Right cardiac atrium (tissue), 5 donors: ENCODE measurements at regions not wholly inside any gene's neighbourhood (a gene's known extent, or its start where the extent isn't known, plus 50 kb on each side); places are given as distances from the start of the nearest gene placed in this dataset.

Experiments
- ATAC-seq, 2 donors: fragments of 200-7000 bp; cut with Tn5 transposase; one replicate each; pipeline versions ENCODE4 v1.8.0 to v1.9.1; 2020; ENCODE audit warnings: moderate library complexity in 2 of 2, mild to moderate bottlenecking in 1 of 2
- DNase-seq, 3 donors: peaks; one replicate each; pipeline ENCODE4 v3.0.0-alpha.2; 2020
- H3K27ac ChIP-seq: one replicate; pipeline ENCODE4 v1.5.1; 2013; ENCODE audit warnings: mild to moderate bottlenecking, low read length, control low read depth, moderate library complexity
- H3K27me3 ChIP-seq: one replicate; pipeline ENCODE4 v1.6.1; 2013; ENCODE audit not compliant: control insufficient read depth, insufficient read depth
- H3K4me1 ChIP-seq: one replicate; pipeline ENCODE4 v1.6.1; 2013; ENCODE audit warnings: low read length; ENCODE audit not compliant: control insufficient read depth, insufficient read depth
- H3K4me3 ChIP-seq: one replicate; pipeline ENCODE4 v1.5.1; 2013; ENCODE audit warnings: low read length, control low read depth
- H3K9me3 ChIP-seq: one replicate; pipeline ENCODE4 v1.6.1; 2013; ENCODE audit warnings: low read length; ENCODE audit not compliant: control insufficient read depth
- WGBS: extraction: QIAGEN DNeasy Blood & Tissue Kit; methylation state at CpG from one replicate; pipeline ENCODE4 v1.1.7; 2013; 5-methylcytosine and 5-hydroxymethylcytosine counted together
- intact Hi-C, 4 donors: fragments of 100-400 bp; cut with DNase I; formaldehyde crosslinking; loops; one replicate each; pipeline versions ENCODE4 v1.11.0 to v1.14.0; 2022 to 2023
- donor health status: healthy with polysubstance abuse.
- donor health status: DM: no; HTN: yes; CAD: no.
- donor health status: DM: no; HTN: no; CAD: no.
- donor health status: DM: no; HTN: yes; CAD: no; lungs with severe emphysema.
- donor health status: DM: yes; HTN: yes; CAD: no.

DNA sequence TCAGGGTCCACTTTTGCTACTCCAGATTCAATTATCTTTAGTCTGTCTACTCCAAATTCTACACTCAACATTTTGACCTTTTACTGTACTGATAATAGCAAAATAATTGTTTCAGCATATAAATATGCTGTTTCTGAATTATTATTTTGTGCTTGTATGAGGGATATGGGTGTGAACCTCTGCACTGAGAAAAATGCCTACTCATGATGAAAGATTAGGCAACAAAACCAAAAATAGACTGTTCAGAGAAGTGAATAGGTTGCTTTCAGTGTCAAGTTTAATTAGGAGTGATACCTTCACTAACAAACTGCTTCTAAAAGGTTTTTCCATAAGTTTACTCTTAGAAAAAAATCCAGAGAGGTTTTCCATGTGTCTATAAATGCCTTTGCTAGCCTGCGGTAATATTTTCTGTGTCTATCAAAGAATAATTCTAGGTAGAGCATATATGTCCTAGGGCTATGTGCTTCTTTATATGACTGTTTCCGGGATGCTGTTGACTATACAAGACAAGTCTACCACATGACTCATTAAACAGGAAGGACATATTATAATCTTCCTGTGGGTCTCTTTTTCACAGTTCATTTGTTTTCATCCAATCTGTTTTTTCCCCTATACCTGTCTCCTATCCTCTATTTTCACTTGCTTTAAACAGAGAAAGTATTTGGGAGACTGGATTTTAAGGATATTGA is 218.5 kb upstream of the TTC14 start:
- ATAC-seq = no peak
- WGBS = 86% methylated on average over 2 of the region's 2 CpGs
- Histone ChIP-seq H3K4me1 (no peaks in the 10 kb centered on the region), H3K9me3 (no peaks in the 10 kb centered on the region), H3K27me3 (no peaks in the 10 kb centered on the region), H3K27ac (no peak overlapping the region), H3K4me3 (no peak overlapping the region)
- no peak for DNase-seq
- intact Hi-C loops = no loop called here

DNA sequence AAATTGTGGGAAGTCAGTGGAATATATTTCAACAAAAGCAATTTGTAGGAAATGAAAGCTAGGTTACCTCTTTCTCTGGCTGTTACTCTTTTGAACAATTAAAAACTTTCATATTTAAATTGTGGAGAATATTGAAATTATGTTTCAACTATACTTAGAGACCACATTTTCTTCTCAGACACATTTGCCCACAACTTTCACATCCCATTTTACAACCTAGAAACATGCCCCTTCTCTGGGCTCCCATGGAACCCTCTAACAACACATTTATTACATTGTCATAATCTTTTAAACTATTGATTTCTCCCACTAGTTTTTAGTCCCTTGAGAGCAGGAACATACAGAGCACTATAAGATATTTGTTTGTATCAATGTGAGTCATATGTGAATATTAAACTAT is 211.7 kb upstream of the TTC14 start:
- Histone ChIP-seq H3K27ac (no peak overlapping the region), H3K4me3 (no peak overlapping the region), H3K4me1 (no peaks in the 10 kb centered on the region), H3K9me3 (no peaks in the 10 kb centered on the region), H3K27me3 (no peaks in the 10 kb centered on the region)
- intact Hi-C loops = no loop called here
- ATAC-seq (no peak), DNase-seq (no peak)

DNA sequence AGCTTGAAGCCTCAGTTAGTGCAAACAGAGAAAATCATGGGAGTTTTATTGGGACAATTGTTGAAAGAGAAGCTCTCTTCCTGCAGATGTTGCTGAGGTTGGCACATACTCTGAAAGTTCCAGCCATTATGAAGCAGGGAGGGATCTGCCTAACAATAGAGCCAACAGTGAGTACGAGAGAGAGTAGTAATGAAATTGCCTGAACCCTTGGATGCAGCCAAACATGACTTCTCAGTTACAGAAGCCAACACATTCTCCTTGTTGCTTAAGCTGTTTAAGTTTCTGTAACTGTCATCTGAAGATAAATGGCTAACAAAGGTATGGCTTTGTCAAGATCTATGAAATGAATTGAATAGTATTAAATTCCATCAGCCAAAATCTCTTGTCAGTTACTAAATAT is 211.0 kb upstream of the TTC14 start:
- Histone ChIP-seq H3K9me3 (no peaks in the 10 kb centered on the region), H3K27ac (no peak overlapping the region), H3K4me3 (no peak overlapping the region), H3K27me3 (no peaks in the 10 kb centered on the region), H3K4me1 (no peaks in the 10 kb centered on the region)
- 35% methylated on average over 1 of the region's 1 CpG for WGBS
- intact Hi-C loops = no loop called here
- DNase-seq (no peak), ATAC-seq (no peak)

DNA sequence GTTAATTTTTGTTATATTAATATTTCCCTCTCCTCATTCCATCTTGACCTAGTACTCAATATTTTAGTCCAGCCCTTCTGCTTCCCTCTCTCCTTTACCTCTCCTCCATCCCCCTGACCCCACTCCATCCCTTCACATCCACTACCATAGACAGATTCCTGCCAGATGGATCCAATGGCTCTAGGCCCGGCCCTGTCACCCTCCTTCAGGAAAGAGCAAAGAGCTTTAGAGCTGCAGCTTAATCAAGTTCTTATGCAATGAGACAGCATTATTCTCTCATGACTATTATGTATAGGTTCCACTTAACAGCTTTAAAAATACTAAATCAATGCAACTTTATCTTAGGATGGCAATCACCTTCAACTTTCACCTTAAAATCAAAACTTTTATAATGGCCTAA is 200.7 kb upstream of the TTC14 start:
- DNase-seq (no peak), ATAC-seq (no peak)
- Histone ChIP-seq H3K27me3 (no peaks in the 10 kb centered on the region), H3K4me1 (no peaks in the 10 kb centered on the region), H3K9me3 (no peaks in the 10 kb centered on the region), H3K27ac (no peak overlapping the region), H3K4me3 (no peak overlapping the region)
- WGBS = 60% methylated on average over 1 of the region's 1 CpG
- intact Hi-C loops = no loop called here

DNA sequence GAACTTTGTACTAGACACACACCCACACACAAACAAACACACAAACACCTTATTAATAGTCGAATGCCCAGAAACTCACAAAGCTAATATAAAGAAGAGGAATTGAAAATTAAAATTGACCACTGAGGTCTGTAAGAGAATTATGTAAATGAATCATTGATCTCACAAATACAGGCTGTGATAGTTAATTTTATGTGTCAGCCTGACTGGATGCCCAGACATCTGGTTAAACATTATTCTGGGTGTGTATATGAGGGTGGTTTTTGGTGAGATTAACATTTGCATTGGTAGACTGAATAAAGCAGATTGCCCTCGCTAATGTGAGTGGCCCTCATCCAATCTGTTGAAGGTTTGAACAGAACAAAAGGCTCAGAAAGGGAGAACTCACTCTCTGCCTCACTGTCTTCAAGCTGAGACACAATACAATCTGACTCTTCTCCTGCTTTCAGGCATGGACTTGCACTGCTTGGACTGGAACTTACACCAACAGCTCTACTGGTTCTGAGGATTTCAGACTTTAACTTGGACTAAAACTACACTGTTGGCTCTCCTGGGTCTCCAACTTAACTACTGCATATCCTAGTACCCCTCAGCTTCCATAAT is 199.4 kb upstream of the TTC14 start:
- no peak for DNase-seq
- 66% methylated on average over 2 of the region's 2 CpGs for WGBS
- Histone ChIP-seq H3K4me1 (no peaks in the 10 kb centered on the region), H3K9me3 (no peaks in the 10 kb centered on the region), H3K4me3 (no peak overlapping the region), H3K27me3 (no peaks in the 10 kb centered on the region), H3K27ac (no peak overlapping the region)
- no peak for ATAC-seq
- intact Hi-C loops = no loop called here

DNA sequence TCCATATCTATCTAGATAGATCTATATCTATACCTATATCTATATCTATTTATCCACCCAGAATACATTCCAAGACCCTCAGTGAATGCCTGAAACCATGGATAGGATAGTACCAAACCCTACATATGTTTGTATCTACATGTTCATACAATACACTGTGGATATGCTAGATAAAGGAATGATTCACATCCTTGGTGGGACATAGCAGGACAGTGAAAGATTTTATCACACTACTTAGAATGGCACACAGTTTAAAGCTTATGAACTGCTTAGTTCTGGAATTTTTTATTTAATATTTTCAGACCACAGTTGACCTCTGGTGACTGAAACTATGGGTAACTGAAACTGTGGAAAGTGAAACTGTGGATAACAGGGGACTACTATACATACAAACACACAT is 198.8 kb upstream of the TTC14 start:
- Histone ChIP-seq H3K4me3 (no peak overlapping the region), H3K27me3 (no peaks in the 10 kb centered on the region), H3K9me3 (no peaks in the 10 kb centered on the region), H3K27ac (no peak overlapping the region), H3K4me1 (no peaks in the 10 kb centered on the region)
- DNase-seq = no peak
- ATAC-seq = no peak
- intact Hi-C loops = no loop called here

DNA sequence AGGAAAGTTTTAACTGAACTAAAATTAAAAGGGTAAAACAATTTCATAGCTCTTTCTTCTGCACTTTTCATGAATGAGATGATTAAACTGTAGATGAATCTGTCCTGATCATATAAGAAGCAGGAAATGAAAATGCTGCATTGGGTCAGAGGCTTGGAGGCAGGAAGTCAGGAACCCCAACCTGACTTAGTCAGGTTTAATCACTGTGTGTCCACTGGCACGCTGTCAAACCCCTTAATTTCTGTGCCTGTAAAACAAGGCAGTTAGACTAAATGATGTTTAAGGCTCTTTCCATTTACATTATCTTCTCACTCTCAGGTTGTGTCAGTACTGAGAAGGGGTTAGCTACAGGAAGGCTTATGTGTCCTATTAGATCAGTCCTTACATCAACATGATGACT is 193.3 kb upstream of the TTC14 start:
- WGBS = 47% methylated on average over 1 of the region's 1 CpG
- no peaks in the 10 kb centered on the region for H3K27me3 ChIP-seq
- no peak for DNase-seq
- intact Hi-C loops = no loop called here
- no peaks in the 10 kb centered on the region for H3K9me3 ChIP-seq
- H3K4me3 ChIP-seq = no peak overlapping the region
- H3K27ac ChIP-seq = no peak overlapping the region
- H3K4me1 ChIP-seq = no peaks in the 10 kb centered on the region
- ATAC-seq = no peak

DNA sequence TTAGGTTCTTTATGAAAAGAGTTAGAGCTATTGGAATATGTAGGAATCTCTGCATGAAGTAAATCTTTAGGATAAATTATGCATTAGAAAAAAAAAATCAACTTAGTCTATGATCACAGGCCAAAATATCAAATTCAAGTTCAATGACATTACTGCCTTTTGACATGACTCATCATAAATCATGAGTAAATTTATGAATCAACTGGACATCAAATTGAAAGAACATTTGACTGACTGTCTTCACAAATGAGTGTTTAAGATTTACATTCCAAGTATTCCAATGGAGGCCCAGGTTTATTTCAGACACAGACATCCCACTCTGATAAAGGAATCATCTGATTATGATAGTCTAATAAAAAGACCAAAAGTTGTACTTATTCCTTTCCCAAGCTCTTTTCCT is 192.8 kb upstream of the TTC14 start:
- H3K9me3 ChIP-seq = no peaks in the 10 kb centered on the region
- intact Hi-C loops = no loop called here
- no peaks in the 10 kb centered on the region for H3K27me3 ChIP-seq
- no peak overlapping the region for H3K4me3 ChIP-seq
- ATAC-seq (no peak), DNase-seq (no peak)
- no peak overlapping the region for H3K27ac ChIP-seq
- H3K4me1 ChIP-seq = no peaks in the 10 kb centered on the region

DNA sequence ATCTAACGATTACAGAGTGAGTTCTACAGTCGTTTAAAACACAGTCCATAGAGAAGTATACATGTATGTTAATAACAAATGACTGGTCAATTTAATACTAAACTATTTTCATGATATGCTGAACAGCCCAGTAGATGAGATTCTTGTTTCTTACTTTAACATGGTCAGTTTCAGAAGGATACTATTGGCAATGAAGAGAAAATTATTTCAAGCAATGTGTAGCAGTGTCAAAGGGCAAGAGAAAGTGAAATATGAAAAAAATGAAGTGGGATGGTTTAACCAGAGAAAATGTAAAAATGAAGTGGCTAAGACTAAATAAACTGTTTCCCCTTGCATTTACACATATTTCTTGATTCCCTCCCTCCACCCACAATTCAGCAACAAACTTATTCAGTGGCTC is 192.1 kb upstream of the TTC14 start:
- ATAC-seq (no peak), DNase-seq (no peak)
- intact Hi-C loops = no loop called here
- Histone ChIP-seq H3K4me1 (no peaks in the 10 kb centered on the region), H3K27ac (no peak overlapping the region), H3K4me3 (no peak overlapping the region), H3K27me3 (no peaks in the 10 kb centered on the region), H3K9me3 (no peaks in the 10 kb centered on the region)
- 61% methylated on average over 2 of the region's 2 CpGs for WGBS

DNA sequence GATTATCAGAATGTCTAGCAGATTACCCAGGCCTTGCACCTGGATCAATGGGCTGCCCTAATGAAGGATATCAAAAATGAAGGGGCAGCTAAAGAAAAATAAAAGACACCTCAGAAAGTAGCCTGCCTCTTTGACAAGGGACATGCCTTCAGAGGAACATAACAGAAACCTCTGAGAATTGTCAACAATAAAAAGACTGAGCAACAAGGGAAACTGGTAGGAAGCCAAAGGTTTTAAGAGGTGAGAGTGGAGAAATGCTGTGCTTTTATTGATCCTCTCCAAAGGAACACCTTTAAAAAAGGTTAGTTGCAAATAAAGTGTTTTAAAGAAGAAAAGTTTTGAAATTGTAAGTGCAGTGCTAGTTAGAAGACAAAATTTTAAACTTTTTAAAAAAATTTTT is 187.8 kb upstream of the TTC14 start:
- Histone ChIP-seq H3K9me3 (no peaks in the 10 kb centered on the region), H3K27ac (no peak overlapping the region), H3K27me3 (no peaks in the 10 kb centered on the region), H3K4me3 (no peak overlapping the region), H3K4me1 (no peaks in the 10 kb centered on the region)
- no peak for ATAC-seq
- intact Hi-C loops = no loop called here
- DNase-seq = no peak

DNA sequence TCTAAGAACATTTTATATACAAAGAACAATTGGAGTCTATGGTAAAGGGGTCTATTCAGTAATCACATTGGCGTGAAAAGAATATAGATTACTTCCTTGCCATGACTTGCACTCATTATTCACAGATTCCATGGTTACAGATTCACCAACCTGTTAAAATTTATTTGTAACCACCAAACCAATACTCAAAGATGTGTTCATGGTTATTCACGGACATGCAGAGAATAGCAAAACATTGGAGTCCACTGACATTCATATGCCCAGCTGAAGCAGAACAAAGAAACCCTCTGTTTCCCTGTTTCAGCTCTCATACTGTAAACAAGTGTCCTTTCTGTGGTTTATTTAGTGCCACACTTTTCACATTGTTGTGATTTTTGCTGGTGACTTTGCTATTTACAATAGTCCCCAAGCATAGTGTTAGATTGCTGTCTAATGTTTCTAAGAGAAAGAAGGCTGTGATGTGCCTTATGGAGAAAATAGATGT is 185.8 kb upstream of the TTC14 start:
- H3K27me3 ChIP-seq = no peaks in the 10 kb centered on the region
- intact Hi-C loops = no loop called here
- ATAC-seq = no peak
- H3K9me3 ChIP-seq = no peaks in the 10 kb centered on the region
- no peak overlapping the region for H3K4me3 ChIP-seq
- no peak for DNase-seq
- H3K27ac ChIP-seq = no peak overlapping the region
- WGBS = 55% methylated on average over 2 of the region's 2 CpGs
- H3K4me1 ChIP-seq = no peaks in the 10 kb centered on the region

DNA sequence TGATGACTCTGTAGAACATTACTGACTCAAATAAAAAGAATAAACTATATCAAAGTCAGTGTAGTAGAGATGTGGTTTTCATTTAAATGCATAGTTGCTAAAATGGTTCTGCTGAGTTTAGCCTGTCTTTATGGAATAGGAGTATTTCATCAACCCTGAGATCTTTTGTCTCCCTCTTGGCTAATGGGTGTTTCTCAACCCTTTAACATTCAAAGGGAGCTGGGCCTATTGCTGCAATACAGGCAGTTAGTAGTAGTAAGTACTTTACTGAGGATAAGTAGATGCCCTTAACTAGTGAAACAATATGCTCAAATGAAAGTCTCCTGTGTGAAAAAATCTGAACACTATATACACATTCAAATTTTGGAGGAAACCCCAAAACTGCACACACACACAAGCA is 184.7 kb upstream of the TTC14 start:
- DNase-seq (no peak), ATAC-seq (no peak)
- no peak overlapping the region for H3K4me3 ChIP-seq
- no peaks in the 10 kb centered on the region for H3K9me3 ChIP-seq
- intact Hi-C loops = no loop called here
- no peaks in the 10 kb centered on the region for H3K27me3 ChIP-seq
- no peak overlapping the region for H3K27ac ChIP-seq
- no peaks in the 10 kb centered on the region for H3K4me1 ChIP-seq
